K562 (cell line): ENCODE measurements at regions not wholly inside any gene's neighbourhood (a gene's known extent, or its start where the extent isn't known, plus 50 kb on each side); places are given as distances from the start of the nearest gene placed in this dataset.

Source experiments
- AFF4 ChIP-seq: sonication (generic); formaldehyde crosslinking; IDR thresholded peaks from 2 replicates; pipeline ENCODE4 v1.8.0; 2023; ENCODE audit warnings: mild to moderate bottlenecking, missing genetic modification reagents
- ARNT ChIP-seq, 2 experiments: fragments of 450-650 bp; IDR thresholded peaks; 2 replicates each; pipeline ENCODE4 v1.6.1; 2016; ENCODE audit warnings: mild to moderate bottlenecking in 1 of 2
- CBFA2T3 ChIP-seq: fragments of 450-650 bp; IDR thresholded peaks from 2 replicates; pipeline ENCODE4 v1.6.1; 2017
- FOXP1 ChIP-seq: sonication (generic); formaldehyde crosslinking; IDR thresholded peaks from 2 replicates; pipeline ENCODE4 v1.8.0; 2022; ENCODE audit warnings: mild to moderate bottlenecking, missing genetic modification reagents
- ILK ChIP-seq: fragments of 450-650 bp; IDR thresholded peaks from 2 replicates; pipeline ENCODE4 v1.6.1; 2016; ENCODE audit warnings: missing genetic modification characterization, low read depth, mild to moderate bottlenecking, missing compliant biosample characterization, moderate library complexity, borderline replicate concordance
- JUND ChIP-seq, 2 experiments: IDR thresholded peaks; 2 replicates in 1 of 2; 3 replicates in 1 of 2; pipeline ENCODE4 v1.6.1; 2011; ENCODE audit warnings: borderline replicate concordance in 2 of 2, low read depth in 2 of 2, low read length in 2 of 2, improper control_type of control experiment in 1 of 2, missing biosample characterization in 1 of 2, missing genetic modification characterization in 1 of 2, missing genetic modification reagents in 1 of 2
- NCOR1 ChIP-seq: fragments of 450-650 bp; IDR thresholded peaks from 2 replicates; pipeline ENCODE4 v1.6.1; 2016; ENCODE audit warnings: mild to moderate bottlenecking, moderate library complexity
- PHTF2 ChIP-seq: fragments of 250-450 bp; sonication (Bioruptor Pico); IDR thresholded peaks from 2 replicates; pipeline ENCODE4 v1.5.0; 2021; ENCODE audit warnings: mild to moderate bottlenecking
- RBM17 ChIP-seq: fragments of 200-400 bp; formaldehyde crosslinking; IDR thresholded peaks from 2 replicates; pipeline ENCODE4 v1.6.1; 2017; ENCODE audit warnings: low read depth, mild to moderate bottlenecking, low read length, borderline replicate concordance
- SFPQ ChIP-seq: fragments of 200-400 bp; formaldehyde crosslinking; IDR thresholded peaks from 2 replicates; pipeline ENCODE4 v1.6.1; 2017; ENCODE audit warnings: mild to moderate bottlenecking, low read depth, low read length, moderate library complexity
- SNAPC5 ChIP-seq: fragments of 250-450 bp; sonication (Bioruptor Pico); IDR thresholded peaks from 2 replicates; pipeline ENCODE4 v1.8.0; 2021; ENCODE audit warnings: moderate library complexity, mild to moderate bottlenecking, inconsistent platforms
- SRSF1 ChIP-seq: fragments of 200-400 bp; formaldehyde crosslinking; IDR thresholded peaks from 2 replicates; pipeline ENCODE4 v1.6.1; 2017; ENCODE audit warnings: mild to moderate bottlenecking, low read depth, low read length, moderate library complexity
- TCF3 ChIP-seq: sonication (generic); formaldehyde crosslinking; IDR thresholded peaks from 2 replicates; pipeline ENCODE4 v1.4.0; 2020; ENCODE audit warnings: mild to moderate bottlenecking, missing genetic modification reagents
- TSC22D4 ChIP-seq: fragments of 450-650 bp; IDR thresholded peaks from 2 replicates; pipeline ENCODE4 v1.6.1; 2016; ENCODE audit warnings: missing genetic modification characterization, missing biosample characterization, control low read depth
- U2AF2 ChIP-seq: fragments of 200-400 bp; formaldehyde crosslinking; optimal IDR thresholded peaks from 2 replicates; pipeline ENCODE3; 2017; ENCODE audit warnings: low read depth, mild to moderate bottlenecking, low read length
- YY1 ChIP-seq, 3 experiments: IDR thresholded peaks; 2 replicates each; pipeline ENCODE4 v1.6.1; 2011; ENCODE audit warnings: low read length in 2 of 3, mild to moderate bottlenecking in 2 of 3, moderate library complexity in 2 of 3, borderline replicate concordance in 1 of 3, control low read depth in 1 of 3, low read depth in 1 of 3; ENCODE audit not compliant: insufficient read depth in 3 of 3, insufficient replicate concordance in 2 of 3, control insufficient read depth in 1 of 3, insufficient read length in 1 of 3; ENCODE audit errors: extremely low read depth in 1 of 3
- ZNF239 ChIP-seq: fragments of 250-450 bp; sonication (Bioruptor Pico); IDR thresholded peaks from 2 replicates; pipeline ENCODE4 v1.4.0; 2020; ENCODE audit warnings: mild to moderate bottlenecking
- ZNF512 ChIP-seq: IDR thresholded peaks from 2 replicates; pipeline ENCODE4 v1.6.1; 2016; ENCODE audit warnings: missing genetic modification characterization, missing compliant biosample characterization
- ZNF699 ChIP-seq: fragments of 250-450 bp; sonication (Bioruptor Pico); IDR thresholded peaks from 2 replicates; pipeline ENCODE4 v1.8.0; 2021; ENCODE audit warnings: mild to moderate bottlenecking, moderate library complexity; ENCODE audit not compliant: insufficient replicate concordance

- TF ChIP-seq ARNT (IDR thresholded peaks at IDR 0.05) = no peak
- no peak for TF ChIP-seq TCF3 (CRISPR knock-in tag)
- TF ChIP-seq JUND (IDR thresholded peaks at IDR 0.05; ENCODE audit: borderline replicate concordance, low read depth, low read length) = peak; percentile 13; the same call in 1 of the 2 replicates
- no peak for TF ChIP-seq JUND (tag; IDR thresholded peaks at IDR 0.05; ENCODE audit: borderline replicate concordance, low read depth, low read length)
- TF ChIP-seq ZNF699 (CRISPR knock-in tag) = no peak
- TF ChIP-seq AFF4 (CRISPR knock-in tag) = peak; percentile 81; the same call in 1 of the 2 replicates
- TF ChIP-seq TSC22D4 (tag) = no peak
- no peak for TF ChIP-seq CBFA2T3
- TF ChIP-seq ILK = no peak
- TF ChIP-seq PHTF2 (CRISPR knock-in tag) = no peak
- peak; percentile 26; the same call in 1 of the 2 replicates for TF ChIP-seq FOXP1
- TF ChIP-seq RBM17 = no peak
- TF ChIP-seq NCOR1 = no peak
- TF ChIP-seq ZNF239 (CRISPR knock-in tag) = no peak
- TF ChIP-seq SFPQ = no peak
- peak in 2 of 3 experiments; percentile 55 to 70 for TF ChIP-seq YY1 (IDR thresholded peaks at IDR 0.05; ENCODE audit: borderline replicate concordance in 1 of 3, control insufficient read depth in 1 of 3, extremely low read depth in 1 of 3, insufficient read depth in 3 of 3, insufficient read length in 1 of 3, insufficient replicate concordance in 2 of 3, low read depth in 1 of 3, low read length in 2 of 3)
- TF ChIP-seq SNAPC5 = no peak
- TF ChIP-seq ZNF512 = no peak
- no peak for TF ChIP-seq U2AF2
- TF ChIP-seq SRSF1 = no peak
Observed at GRCh38 chr1:90850898-90851710, 134.0 kb upstream of the BARHL2 start (continued).
